SK-N-MC (cell line): ENCODE measurements at regions not wholly inside any gene's neighbourhood (a gene's known extent, or its start where the extent isn't known, plus 50 kb on each side); places are given as distances from the start of the nearest gene placed in this dataset.
"Not testable (repeated sequence)": the region's sequence is repeated elsewhere in the genome, so short reads cannot be mapped to it uniquely, and the experiment has no call there.

Source experiments
- DNase-seq: peaks from one replicate; pipeline ENCODE4 v3.0.0-alpha.2; 2011; ENCODE audit warnings: low read depth, low spot score
- H3K27ac ChIP-seq: fragments of 200-600 bp; sonication (generic); 2 replicates; pipeline ENCODE4 v1.5.1; 2016; ENCODE audit warnings: mixed run types
- H3K36me3 ChIP-seq: fragments of 200-600 bp; sonication (generic); 2 replicates; pipeline ENCODE4 v1.6.1; 2017; ENCODE audit warnings: antibody characterized with exemption, low read length, mixed read lengths; ENCODE audit not compliant: insufficient read depth
- H3K4me3 ChIP-seq: fragments of 200-600 bp; sonication (generic); 2 replicates; pipeline ENCODE4 v1.5.1; 2016
- H3K9ac ChIP-seq: fragments of 200-600 bp; sonication (generic); 2 replicates; pipeline ENCODE4 v1.8.0; 2017; ENCODE audit warnings: mixed run types, mixed read lengths; ENCODE audit not compliant: insufficient read length
- H3K9me3 ChIP-seq: fragments of 200-600 bp; sonication (generic); 2 replicates; pipeline ENCODE4 v1.6.1; 2017; ENCODE audit warnings: low read depth, mild to moderate bottlenecking, antibody characterized with exemption, low read length, moderate library complexity, mixed read lengths
- EZH2 ChIP-seq: fragments of 200-600 bp; sonication (generic); IDR thresholded peaks from one replicate; pipeline ENCODE4 v1.6.1; 2017; ENCODE audit warnings: antibody characterized with exemption
- FOXP2 ChIP-seq: optimal IDR thresholded peaks from 2 replicates; pipeline ENCODE3; 2011; ENCODE audit warnings: mild to moderate bottlenecking, moderate library complexity; ENCODE audit not compliant: insufficient read depth; ENCODE audit errors: extremely low read length, control extremely low read depth
- POLR2AphosphoS5 ChIP-seq: IDR thresholded peaks from 2 replicates; pipeline ENCODE4 v1.6.1; 2012; ENCODE audit warnings: mild to moderate bottlenecking, low read depth, low read length, borderline replicate concordance

DNA sequence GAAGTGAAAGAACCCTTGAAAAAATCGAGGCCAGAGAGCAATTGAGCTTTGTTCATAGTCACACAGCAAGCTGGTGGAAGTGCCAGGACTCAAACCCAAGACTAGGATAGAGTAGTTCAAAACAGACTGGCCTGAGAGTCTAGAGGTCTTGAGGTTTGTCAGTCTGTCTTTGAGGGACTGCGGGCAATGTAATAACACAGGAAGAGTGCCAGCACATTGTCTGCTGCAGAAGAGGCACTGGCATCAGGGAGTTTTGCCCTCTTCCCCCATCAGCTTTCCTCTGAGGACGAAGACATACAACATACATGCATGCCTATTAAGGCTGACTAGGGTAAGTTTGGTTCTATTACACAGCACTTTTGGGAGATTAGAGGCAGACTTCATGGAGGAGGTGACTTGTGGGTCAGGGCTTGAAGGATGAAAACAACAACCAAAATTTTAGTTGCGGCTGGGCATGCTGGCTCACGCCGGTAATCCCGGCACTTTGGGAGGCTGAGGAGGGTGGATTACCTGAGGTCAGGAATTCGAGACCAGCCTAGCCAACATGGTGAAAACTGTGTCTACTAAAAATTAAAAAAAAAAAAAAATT lies 64.1 kb upstream of the LAS1L start:
- H3K27ac ChIP-seq = no peak overlapping the region
- H3K9ac ChIP-seq = no peak overlapping the region

DNA sequence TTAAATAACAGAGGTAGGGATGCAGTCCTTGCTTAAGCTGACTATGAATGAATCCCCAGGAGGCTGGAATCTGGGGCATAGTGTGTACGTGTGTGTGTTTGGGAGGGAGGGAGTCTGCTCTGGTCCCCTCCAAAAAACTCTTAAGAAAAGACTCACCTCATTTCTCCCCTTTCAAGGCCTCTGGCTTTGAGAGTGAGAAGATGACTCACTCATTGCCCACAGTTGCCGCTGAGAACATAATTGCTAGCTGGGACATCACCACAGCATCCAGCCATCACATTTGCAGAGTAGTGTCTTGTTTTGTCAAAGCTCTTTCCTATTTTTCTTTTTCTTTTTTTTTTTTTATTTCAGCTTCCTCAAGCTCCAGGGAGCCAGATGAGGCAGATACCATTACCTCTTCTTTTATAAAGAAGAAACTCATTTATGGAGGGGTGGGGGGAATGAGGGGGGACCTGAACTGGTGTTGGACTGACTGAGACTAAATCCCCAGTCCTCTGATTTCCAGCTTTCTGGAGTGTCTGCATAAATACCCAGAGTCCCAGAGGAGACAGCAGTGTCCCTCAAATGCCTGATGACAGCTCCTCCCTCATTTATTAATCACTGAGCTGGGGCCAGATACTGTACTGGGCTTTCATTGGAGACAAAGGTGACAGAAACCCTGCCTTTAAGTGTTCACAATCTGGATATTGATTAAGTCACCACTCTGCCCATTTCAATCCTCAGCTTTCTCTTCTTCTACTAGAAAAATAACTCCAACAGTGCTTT lies 61.9 kb upstream of the LAS1L start:
- DNase-seq = no peak
- Histone ChIP-seq H3K36me3 (no peaks in the 10 kb centered on the region), H3K27ac (no peak overlapping the region), H3K9me3 (no peaks in the 10 kb centered on the region), H3K9ac (no peak overlapping the region), H3K4me3 (no peak overlapping the region)
- TF ChIP-seq FOXP2 (no peak), POLR2AphosphoS5 (no peak), EZH2 (no peak)

More for the DNA sequence above, 64.1 kb upstream of the LAS1L start:
- Histone ChIP-seq H3K36me3 (no peaks in the 10 kb centered on the region), H3K9me3 (no peaks in the 10 kb centered on the region), H3K4me3 (no peak overlapping the region)
- no peak for DNase-seq
- TF ChIP-seq POLR2AphosphoS5 (no peak), FOXP2 (no peak), EZH2 (no peak)

DNA sequence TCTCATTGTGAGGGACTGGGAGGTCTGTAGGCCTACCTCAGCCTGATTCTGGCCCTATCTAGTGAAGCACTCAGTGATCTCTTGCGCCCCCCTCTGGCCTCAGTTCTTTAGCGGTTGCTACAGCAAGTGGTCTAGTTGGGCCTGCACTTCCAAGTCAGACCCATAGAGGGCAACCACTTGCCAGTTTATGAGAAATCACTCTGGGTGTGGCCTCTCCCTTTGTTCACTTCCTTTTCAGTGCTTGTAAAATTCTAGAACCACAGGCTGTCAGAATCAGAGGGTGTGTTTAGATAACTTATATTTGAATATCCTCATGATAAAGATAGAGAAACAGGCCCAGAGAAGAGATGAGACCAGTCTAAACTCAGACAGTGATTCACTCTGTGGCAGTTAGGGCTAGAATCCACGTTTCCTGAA lies 60.9 kb upstream of the LAS1L start:
- TF ChIP-seq POLR2AphosphoS5 (no peak), FOXP2 (no peak), EZH2 (no peak)
- H3K9ac ChIP-seq = no peak overlapping the region
- H3K9me3 ChIP-seq = no peaks in the 10 kb centered on the region
- H3K27ac ChIP-seq = no peak overlapping the region
- no peak overlapping the region for H3K4me3 ChIP-seq
- peak; percentile 83 for DNase-seq
- no peaks in the 10 kb centered on the region for H3K36me3 ChIP-seq

DNA sequence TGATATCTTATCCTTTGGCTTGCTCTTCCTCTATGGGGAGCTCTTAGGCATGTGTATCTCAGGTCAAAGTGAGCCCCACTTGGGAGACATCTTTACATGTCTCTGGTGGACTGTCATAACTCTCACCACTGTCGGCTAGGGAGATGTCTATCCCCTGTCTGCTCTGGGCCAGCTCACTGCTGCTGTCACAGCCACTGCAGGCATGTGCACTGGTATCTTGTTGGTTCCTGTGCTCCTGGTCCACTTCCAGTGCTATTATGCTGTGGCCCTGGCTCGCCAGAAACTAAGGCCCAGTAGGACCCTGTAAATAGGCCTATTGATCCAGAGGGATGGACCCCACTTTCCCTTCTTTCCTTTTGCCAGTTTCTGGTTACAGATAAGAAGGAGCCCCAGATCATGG lies 56.6 kb upstream of the LAS1L start:
- Histone ChIP-seq H3K9me3 (no peaks in the 10 kb centered on the region), H3K9ac (no peak overlapping the region), H3K4me3 (no peak overlapping the region), H3K36me3 (no peaks in the 10 kb centered on the region), H3K27ac (no peak overlapping the region)
- TF ChIP-seq EZH2 (no peak), POLR2AphosphoS5 (no peak), FOXP2 (no peak)
- no peak for DNase-seq

DNA sequence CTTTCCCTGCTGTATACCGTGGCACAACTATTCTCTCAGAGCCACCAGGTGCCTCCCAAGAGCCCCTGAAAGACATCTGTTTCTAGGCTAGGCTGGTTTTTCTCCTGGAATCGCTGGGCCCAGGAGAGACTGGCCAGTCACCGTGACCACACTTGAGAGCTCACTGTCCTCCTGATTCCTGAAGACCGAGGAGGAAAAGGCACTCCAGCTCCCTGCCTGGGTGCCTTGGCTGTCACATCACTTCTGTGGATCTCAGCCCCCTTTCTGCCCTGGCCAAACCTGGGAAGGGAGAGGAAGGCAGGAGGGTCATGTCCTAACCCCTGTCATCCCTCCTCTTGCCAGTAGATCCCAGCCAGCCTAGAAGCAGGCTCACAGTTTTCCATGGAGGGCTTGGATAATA lies 54.7 kb upstream of the LAS1L start:
- Histone ChIP-seq H3K27ac (no peak overlapping the region), H3K9ac (no peak overlapping the region), H3K9me3 (no peaks in the 10 kb centered on the region), H3K36me3 (no peaks in the 10 kb centered on the region), H3K4me3 (no peak overlapping the region)
- DNase-seq = no peak
- TF ChIP-seq EZH2 (no peak), POLR2AphosphoS5 (no peak), FOXP2 (no peak)

DNA sequence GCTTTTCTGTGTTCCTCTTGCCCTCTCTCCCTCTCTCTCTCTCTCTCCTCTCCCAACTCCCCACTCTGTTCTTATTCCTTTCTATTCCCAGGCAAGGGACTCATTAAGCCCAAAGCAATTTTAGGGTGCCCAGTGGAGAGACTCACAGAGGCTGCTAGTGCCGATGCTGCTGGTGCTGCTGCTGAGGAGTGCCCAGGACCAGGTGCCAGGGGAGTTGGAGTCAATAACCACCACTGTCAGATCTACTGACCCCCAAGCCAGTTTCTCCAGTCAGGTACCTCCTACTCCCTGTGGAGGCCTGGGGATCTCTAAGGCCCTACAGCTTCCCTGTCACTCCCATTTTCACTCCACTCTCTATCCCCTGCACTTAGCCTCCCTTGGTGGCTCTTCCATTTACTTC lies 54.2 kb upstream of the LAS1L start:
- H3K36me3 ChIP-seq = no peaks in the 10 kb centered on the region
- no peak overlapping the region for H3K4me3 ChIP-seq
- no peak overlapping the region for H3K9ac ChIP-seq
- no peak overlapping the region for H3K27ac ChIP-seq
- TF ChIP-seq EZH2 = no peak
- no peak for TF ChIP-seq FOXP2
- TF ChIP-seq POLR2AphosphoS5 = no peak
- DNase-seq = no peak
- no peaks in the 10 kb centered on the region for H3K9me3 ChIP-seq

DNA sequence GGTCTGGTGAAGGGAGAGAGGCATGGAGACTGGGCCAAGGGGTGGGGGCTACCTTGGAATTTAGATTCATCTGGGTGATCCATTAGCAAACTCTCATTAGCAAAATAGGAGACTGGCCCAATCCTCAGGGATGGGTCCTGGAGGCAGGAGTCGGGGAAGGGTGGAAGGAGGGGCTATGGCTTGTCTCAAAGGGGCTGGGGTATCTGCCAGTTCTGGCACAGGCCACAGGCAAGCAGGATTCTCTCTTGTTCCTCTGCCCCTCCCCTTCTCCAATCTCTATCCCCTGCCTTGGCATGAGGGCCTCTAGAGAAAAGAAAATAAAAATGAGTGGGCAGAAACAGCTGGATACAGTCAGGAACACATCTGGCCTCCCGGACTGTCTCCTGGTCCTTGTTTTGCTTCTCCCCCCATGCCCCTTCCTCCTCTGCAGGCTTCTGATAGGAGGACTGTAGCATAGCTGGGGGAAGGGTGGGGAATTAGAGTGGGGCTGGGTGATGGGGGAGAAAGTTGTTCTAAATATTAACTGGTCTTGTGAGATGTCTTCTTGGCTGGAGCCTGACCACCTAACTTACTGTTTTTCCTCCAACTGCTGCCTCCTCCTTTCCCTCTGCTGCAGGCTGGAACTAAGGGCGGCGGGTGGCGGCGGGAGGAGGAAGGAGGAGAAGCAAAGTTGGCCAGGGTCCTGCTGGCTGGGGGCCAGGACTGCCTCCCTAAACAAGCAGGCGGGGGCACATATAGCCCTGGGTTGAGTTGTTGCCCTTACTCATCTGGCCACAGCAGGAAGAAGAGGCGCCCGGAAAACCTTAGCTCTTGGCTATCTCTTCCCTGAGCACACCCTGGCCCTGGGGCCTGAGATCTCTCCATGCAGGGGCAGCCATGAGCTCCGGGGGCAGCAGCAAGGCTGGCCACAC lies 53.3 kb upstream of the LAS1L start:
- no peak for DNase-seq

DNA sequence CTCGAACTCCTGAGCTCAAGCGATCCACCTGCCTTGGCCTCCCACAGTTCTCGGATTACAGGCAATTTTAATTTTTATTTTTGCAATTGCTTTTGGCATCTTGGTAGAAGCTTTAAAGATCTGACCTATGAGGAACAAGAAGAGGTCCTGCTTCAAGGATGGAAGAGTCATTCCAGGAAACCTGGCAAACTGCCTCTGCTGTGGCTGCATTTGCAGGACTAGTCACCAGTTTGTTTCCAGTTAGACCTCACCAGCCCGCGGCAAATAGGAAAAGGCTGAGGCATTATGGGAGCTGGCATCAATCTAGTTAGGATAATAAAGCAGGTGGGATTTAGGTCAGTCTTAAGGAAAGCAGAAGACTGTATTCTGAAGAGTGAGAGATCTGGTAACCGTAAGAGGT lies 51.9 kb upstream of the LAS1L start:
- no peak overlapping the region for H3K4me3 ChIP-seq
- no peaks in the 10 kb centered on the region for H3K9me3 ChIP-seq
- H3K36me3 ChIP-seq = no peaks in the 10 kb centered on the region
- DNase-seq = no peak
- no peak for TF ChIP-seq EZH2
- no peak for TF ChIP-seq POLR2AphosphoS5
- TF ChIP-seq FOXP2 = no peak
- no peak overlapping the region for H3K27ac ChIP-seq
- no peak overlapping the region for H3K9ac ChIP-seq

More for the DNA sequence above, 53.3 kb upstream of the LAS1L start:
- TF ChIP-seq POLR2AphosphoS5 = no peak
- no peak for TF ChIP-seq EZH2
- no peak for TF ChIP-seq FOXP2
- H3K27ac ChIP-seq = no peak overlapping the region
- H3K4me3 ChIP-seq = no peak overlapping the region
- no peaks in the 10 kb centered on the region for H3K9me3 ChIP-seq
- no peak overlapping the region for H3K9ac ChIP-seq
- H3K36me3 ChIP-seq = no peaks in the 10 kb centered on the region

DNA sequence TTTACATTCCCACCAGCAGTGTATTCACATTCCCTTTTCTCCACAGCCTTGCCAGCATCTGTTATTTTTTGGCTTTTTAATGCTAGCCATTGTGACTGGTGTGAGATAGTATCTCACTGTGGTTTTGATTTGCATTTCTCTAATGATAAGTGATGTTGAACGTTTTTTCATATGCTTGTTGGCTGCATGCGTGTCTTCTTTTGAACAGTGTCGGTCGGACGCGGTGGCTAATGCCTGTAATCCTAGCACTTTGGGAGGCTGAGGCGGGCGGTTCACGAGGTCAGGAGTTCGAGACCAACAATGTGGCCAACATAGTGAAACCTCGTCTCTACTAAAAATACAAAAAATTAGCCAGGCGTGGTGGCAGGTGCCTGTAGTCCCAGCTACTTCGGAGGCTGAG lies 50.6 kb upstream of the LAS1L start:
- H3K36me3 ChIP-seq, H3K9ac ChIP-seq, H3K27ac ChIP-seq, DNase-seq, H3K4me3 ChIP-seq, H3K9me3 ChIP-seq: not testable (repeated sequence)
